22Rv1 (cell line): ENCODE measurements at regions not wholly inside any gene's neighbourhood (a gene's known extent, or its start where the extent isn't known, plus 50 kb on each side); places are given as distances from the start of the nearest gene placed in this dataset.

Experiments
- ZFX ChIP-seq: fragments of 450-650 bp; IDR thresholded peaks from 2 replicates; pipeline ENCODE4 v1.6.1; 2017; ENCODE audit warnings: antibody characterized with exemption, borderline replicate concordance
- TF ChIP-seq, protein P1 (sequence below): fragments of 450-650 bp; IDR thresholded peaks from 2 replicates; pipeline ENCODE4 v1.5.1; 2017; ENCODE audit warnings: mild to moderate bottlenecking

DNA sequence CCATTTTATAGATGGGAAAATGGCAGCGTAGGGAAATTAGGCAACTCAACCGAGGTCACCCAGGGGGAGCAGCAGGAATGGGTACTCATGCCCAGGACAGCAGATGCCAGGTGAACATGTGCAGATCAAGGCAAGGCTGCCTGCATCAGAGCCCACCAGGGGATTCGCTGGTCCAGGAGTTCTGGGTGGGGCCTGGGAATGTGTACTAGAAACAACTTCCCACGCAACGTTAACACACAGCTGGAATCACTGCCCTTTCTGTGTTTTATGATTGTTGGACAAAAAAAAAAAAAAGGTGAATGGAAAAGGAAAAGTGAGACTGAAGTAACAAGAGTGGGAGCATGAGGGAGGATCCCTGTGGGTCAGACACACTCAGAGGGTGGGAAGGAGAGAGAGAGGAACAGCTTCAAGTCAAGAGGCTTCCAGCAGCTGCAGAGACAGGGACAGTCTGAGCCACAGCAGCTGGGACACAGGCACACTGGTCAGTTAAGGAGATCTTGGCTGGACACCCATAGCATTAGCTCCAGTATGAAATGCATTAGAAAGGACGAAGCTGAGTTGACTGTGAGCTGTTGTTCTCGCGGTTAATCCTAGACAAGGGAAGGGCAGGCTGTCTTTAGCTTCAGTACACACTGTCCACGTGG is 187.9 kb upstream of the INHBA start:
- TF ChIP-seq, protein P1, sequence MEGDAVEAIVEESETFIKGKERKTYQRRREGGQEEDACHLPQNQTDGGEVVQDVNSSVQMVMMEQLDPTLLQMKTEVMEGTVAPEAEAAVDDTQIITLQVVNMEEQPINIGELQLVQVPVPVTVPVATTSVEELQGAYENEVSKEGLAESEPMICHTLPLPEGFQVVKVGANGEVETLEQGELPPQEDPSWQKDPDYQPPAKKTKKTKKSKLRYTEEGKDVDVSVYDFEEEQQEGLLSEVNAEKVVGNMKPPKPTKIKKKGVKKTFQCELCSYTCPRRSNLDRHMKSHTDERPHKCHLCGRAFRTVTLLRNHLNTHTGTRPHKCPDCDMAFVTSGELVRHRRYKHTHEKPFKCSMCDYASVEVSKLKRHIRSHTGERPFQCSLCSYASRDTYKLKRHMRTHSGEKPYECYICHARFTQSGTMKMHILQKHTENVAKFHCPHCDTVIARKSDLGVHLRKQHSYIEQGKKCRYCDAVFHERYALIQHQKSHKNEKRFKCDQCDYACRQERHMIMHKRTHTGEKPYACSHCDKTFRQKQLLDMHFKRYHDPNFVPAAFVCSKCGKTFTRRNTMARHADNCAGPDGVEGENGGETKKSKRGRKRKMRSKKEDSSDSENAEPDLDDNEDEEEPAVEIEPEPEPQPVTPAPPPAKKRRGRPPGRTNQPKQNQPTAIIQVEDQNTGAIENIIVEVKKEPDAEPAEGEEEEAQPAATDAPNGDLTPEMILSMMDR = no peak
- no peak for TF ChIP-seq ZFX
